Gastroesophageal sphincter (tissue), 3 donors: ENCODE measurements at regions not wholly inside any gene's neighbourhood (a gene's known extent, or its start where the extent isn't known, plus 50 kb on each side); places are given as distances from the start of the nearest gene placed in this dataset.

Source experiments
- POLR2A ChIP-seq, 2 donors: fragments of 450-650 bp; IDR thresholded peaks; one replicate each; pipeline ENCODE4 v1.6.1; 2017; ENCODE audit warnings: antibody characterized with exemption in 2 of 2, mild to moderate bottlenecking in 2 of 2, moderate library complexity in 1 of 2
- TF ChIP-seq, protein P1 (sequence below), 4 experiments: fragments of 200-600 bp in 2 of 4; fragments of 450-650 bp in 2 of 4; sonication (generic) in 1 of 4; IDR thresholded peaks; one replicate each; pipeline ENCODE4 v1.5.1; 2017 to 2019; ENCODE audit warnings: antibody characterized with exemption in 4 of 4, mild to moderate bottlenecking in 2 of 4, moderate library complexity in 2 of 4

DNA sequence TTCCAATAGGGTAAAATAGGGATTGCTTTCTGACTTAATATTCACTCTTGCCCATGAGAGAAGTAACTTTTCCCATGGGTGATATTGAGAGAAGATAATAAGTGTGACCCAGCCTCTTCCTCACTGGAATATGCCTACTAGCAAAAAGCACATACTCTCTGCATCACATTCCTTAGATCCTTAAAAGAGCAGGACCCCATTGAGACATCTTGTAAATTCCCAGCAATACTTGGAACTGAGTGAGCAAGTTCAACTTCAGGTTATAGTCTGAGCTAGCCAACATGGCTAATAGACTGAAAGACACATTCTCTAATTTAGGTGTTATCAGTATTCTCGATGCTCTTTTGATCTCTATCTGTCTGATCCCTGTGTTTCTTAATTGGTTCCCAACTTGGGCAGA lies 1372.3 kb downstream of the STIM2 start:
- TF ChIP-seq, protein P1, sequence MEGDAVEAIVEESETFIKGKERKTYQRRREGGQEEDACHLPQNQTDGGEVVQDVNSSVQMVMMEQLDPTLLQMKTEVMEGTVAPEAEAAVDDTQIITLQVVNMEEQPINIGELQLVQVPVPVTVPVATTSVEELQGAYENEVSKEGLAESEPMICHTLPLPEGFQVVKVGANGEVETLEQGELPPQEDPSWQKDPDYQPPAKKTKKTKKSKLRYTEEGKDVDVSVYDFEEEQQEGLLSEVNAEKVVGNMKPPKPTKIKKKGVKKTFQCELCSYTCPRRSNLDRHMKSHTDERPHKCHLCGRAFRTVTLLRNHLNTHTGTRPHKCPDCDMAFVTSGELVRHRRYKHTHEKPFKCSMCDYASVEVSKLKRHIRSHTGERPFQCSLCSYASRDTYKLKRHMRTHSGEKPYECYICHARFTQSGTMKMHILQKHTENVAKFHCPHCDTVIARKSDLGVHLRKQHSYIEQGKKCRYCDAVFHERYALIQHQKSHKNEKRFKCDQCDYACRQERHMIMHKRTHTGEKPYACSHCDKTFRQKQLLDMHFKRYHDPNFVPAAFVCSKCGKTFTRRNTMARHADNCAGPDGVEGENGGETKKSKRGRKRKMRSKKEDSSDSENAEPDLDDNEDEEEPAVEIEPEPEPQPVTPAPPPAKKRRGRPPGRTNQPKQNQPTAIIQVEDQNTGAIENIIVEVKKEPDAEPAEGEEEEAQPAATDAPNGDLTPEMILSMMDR (IDR thresholded peaks at IDR 0.05) = no peak
- no peak for TF ChIP-seq POLR2A (IDR thresholded peaks at IDR 0.05)
